HG02642 (cell line): ENCODE measurements at regions not wholly inside any gene's neighbourhood (a gene's known extent, or its start where the extent isn't known, plus 50 kb on each side); places are given as distances from the start of the nearest gene placed in this dataset.

ENCODE experiments used
- ATAC-seq: cut with Tn5 transposase; IDR thresholded peaks from one replicate; pipeline ENCODE4 v1.9.1; 2021; ENCODE audit warnings: mild to moderate bottlenecking; ENCODE audit not compliant: unreplicated experiment, poor library complexity

DNA sequence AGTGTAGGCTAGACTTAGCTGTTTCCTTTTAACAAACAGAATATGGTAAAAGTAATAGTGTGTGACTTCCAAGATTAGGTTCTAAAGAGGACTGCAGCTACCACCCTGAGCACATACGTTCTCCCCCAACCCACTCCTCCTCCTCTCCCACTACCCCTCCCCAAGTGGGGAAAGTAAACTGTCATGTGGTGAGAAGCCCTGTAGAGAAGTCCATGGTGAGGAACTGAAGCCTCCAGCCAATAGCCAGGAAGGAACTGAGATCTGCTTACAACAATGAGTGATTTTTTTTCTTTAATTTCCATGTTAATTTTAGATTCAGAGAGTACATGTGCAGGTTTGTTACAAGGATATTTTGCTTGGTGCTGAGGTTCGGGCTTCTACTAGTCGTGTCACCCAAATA is 57.0 kb upstream of the EGLN3 start:
- ATAC-seq: no peak

DNA sequence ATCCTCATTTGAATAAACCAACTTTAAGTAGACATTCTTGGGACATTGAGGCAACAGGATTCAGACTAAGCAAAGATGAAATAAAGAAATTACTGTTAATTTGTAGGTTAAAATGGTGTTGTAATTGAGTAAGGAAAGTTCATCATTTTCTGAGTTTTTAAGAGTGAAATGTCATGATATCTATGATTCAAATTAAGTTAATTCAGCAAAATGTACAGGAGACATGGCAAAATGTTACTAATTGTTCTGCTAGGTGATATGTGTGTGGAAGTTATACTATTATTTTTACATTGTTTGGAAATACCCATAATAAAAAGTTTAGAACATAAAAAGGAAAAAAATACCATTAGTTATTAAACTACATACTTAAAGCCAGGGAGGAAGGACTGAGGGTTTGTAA is 55.0 kb upstream of the EGLN3 start:
- no peak for ATAC-seq

DNA sequence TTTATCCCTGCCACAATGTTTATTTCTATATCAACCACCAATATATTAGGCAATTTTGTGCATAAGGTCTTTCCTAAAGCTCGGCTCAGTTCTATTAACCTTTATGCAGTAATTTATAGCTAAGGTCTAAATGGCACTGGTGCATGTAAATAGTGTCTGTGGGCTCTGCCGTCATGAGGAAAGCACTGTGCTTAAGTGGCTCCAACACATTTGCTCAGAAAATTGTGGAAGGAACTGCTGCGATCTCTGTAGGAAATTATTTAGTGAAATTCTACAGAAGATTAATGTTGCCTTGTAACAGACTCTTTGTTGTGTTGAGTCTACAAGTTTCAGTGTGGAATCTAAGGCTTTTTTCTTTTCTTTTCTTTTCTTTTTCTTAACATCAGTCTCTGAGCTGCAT is 54.0 kb upstream of the EGLN3 start:
- no peak for ATAC-seq

DNA sequence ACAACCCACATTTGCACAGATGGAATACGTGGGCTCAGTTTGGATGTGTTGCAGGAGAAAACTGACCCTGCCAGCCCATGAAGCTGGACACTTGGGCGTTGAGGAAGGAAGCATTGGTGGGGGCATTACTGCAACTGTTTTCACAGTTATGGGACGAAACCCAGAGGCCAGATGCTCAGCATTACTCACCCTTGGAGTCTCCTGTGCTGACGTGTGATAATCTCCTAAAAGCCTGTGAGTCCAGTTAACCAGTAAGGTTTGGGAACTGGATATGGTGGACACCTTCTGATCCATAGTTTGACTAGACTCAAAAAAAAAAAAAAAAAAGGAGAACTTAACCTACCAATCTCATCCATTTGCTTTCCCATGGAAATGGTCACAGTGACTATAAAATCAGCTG is 52.8 kb upstream of the EGLN3 start:
- no peak for ATAC-seq

DNA sequence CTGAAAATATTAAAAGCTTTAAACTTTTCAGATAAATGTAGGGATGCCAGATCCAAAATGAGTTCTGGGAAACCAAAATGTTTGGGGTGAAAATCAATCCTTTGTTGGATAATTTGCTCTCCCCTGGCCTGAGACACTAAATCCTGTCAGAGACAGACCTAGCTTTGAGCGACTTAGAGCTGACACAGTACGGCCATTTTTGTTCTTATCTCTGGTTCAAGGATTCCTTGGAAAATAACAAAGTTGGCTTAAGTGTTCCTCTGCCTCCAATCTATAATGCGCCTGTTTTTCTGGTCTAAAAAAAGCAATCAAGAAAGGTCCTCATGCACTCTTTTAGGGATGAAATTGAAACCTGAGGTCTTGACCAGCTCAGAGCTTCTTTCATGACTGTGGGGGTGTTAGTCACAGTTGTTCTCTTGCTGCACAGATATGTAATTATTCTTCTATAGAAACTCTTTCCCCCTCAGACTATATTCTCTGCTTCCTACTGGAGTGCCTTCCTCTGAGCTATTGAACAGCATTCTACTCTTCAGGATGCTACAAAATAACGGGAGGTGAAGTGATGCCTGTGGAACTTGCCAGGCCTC is 52.3 kb upstream of the EGLN3 start:
- no peak for ATAC-seq
